ENCODE measurements at regions not wholly inside any gene's neighbourhood (a gene's known extent, or its start where the extent isn't known, plus 50 kb on each side); places are given as distances from the start of the nearest gene placed in this dataset.

DNA sequence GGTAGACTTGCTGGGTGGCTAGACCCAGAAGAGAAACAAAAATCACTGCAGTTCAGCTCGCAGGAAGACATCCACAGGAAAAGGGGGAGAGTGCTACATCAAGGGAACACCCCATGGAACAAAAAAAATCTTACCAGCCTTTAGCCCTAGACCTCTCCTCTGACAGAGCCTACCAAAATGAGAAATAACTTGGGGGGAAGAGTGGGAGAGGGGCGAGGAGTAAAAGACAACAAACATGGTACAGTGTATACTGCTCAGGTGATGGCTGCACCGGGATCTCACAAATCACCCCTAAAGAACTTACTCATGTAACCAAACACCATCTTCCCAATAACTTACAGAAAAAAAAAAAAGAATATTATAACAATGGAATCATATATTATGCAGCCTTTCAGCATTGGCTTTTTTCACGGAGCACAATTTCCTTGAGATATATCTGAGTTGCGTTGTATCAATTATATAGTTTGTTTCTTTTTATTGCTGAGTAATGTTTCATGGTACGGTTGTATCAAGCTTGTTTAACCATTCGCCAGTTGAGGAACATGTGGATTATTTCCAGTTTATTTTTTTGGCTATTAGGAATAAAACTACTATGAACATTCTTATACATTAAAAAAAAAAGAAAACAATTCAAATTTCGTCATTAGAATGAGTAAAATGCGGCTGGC, 90.9 kb downstream of the ZNF280B start:
- DNase-seq (ENCODE audit: low spot score) = no peak

- DNase-seq (ENCODE audit: low spot score) = no peak
Observed at GRCh38 chr22:22418163-22418549, 90.4 kb downstream of the ZNF280B start.

GRCh38 chr22:22418957-22419356, 89.6 kb downstream of the ZNF280B start:
- no peak for DNase-seq (ENCODE audit: low spot score)

GRCh38 chr22:22420580-22420979, 88.0 kb downstream of the ZNF280B start:
- DNase-seq (ENCODE audit: low spot score) = no peak

DNA sequence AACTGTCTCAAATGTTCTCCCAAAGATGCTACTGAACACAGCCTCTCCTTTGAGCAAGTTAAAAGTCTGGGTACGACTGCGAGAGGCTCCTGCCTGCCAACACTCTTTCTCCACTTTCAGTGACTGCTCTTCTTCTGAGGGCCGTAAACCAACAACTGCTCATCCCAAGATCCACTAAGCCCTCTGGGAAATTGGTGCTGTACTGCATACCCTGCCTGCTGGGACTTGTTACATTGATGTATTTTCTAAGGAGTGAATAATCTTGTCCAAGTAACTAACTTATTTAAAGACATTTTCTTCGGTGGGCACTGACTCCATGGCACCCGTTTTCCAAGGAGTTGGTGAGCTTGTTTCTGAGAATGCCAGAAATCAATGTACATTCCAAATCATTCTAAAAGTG, 87.2 kb downstream of the ZNF280B start:
- no peak for DNase-seq (ENCODE audit: low spot score)

- DNase-seq (ENCODE audit: low spot score) = no peak
Observed at GRCh38 chr22:22422629-22423112, 85.9 kb downstream of the ZNF280B start.

DNA sequence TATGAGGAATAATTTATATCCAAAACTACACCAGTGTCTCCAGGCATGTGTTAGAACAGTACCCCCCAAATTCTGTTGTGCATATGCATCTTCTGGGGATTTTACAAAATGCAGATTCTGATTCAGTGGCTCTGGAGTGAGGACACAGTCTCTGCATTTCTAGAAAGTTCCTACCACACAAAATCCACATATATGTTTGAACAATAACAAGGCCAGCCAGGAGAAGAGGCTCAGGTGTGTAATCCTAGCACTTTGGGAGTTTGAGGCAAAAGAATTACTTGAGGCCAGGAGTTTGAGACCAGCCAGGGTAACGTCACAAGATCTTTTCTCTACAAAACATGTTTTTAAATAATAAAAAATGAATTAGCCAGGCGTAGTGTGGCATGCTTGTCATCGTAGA, 84.9 kb downstream of the ZNF280B start:
- no peak for DNase-seq (ENCODE audit: low spot score)

DNA sequence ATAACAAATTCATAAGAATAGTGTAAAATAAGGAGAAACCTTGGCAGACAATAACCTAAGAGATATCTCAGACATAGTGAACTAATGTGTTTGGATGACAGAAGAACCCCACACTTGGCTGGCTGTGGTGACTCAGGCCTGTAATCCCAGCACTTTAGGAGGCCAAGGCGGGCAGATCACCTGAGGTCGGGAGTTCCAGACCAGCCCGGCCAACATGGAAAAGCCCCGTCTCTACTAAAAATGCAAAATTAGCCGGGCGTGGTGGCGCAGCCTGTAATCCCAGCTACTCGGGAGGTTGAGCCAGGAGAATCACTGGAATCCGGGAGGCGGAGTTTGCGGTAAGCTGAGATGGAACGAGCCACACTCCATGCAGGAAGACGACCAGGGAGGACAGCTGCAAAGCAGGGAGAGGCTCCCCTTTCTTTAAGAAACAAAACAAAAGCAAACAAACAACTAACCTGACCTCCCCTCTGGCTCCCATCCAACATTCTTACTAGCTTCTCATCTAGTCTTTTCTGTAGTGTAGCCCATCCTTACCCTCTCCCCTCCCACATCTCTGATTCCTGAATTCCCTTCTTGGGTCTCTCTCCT, 84.2 kb downstream of the ZNF280B start:
- no peak for DNase-seq (ENCODE audit: low spot score)

- no peak for DNase-seq (ENCODE audit: low spot score)
Observed at GRCh38 chr22:22424956-22425355, 83.6 kb downstream of the ZNF280B start.

DNA sequence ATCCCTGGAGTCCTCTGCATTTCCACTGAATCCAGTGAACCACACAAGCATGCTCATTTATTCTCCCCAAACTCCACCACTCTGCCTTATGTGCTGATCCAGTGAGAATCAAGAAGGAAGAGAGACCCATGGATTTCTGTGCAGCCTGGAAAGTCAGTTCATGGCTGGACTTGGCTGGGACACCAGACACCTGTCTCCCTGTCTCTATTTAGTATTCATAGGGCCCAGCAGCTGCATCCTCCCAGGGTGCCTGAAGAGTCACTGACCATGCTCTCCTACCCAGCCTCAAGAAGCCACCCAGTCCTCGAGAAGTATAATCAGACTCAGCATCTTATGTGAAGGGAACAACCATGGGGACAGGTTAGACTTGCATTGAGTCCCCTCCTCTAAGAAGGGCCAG, 83.2 kb downstream of the ZNF280B start:
- DNase-seq (ENCODE audit: low spot score) = no peak

DNA sequence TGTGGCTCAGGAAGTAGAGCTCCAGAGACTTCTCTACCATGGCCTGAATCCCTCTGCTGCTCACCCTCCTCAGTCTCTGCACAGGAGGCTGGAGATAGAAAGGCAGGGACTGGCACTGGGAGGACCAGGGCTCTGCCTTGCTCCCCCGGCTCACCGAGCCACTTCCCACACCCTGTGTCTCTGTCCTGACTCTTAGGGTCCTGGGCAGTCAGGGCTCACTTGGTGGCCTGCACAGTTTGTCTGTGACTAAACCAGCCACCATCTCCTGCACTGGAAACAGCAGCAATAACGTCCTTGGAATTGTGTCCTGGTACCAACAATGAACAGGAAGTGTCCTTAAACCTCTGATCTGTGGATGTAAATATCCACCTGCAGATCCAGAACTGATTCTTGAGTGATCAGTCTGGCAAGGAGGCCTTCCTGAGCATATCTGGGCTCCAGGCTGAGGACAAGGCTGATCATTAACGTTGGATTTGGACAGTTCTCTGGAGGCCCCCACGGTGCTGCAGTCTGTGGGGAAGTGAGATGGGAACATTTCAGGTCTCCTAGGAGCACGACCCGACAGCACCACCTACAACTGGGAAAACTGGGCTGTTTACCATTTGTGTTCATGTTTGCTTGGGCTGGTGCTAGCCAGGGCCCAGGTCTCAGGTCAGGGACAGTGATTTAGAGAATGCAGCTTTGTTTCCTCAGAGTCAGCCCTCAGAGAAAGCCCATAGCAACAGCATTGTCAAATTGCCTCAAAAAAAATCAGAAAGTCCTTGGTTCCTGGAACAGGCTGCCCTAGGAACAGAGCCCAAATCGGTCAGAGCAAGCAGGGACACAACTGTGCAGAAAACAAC, 82.5 kb downstream of the ZNF280B start:
- DNase-seq (ENCODE audit: low spot score) = no peak

DNA sequence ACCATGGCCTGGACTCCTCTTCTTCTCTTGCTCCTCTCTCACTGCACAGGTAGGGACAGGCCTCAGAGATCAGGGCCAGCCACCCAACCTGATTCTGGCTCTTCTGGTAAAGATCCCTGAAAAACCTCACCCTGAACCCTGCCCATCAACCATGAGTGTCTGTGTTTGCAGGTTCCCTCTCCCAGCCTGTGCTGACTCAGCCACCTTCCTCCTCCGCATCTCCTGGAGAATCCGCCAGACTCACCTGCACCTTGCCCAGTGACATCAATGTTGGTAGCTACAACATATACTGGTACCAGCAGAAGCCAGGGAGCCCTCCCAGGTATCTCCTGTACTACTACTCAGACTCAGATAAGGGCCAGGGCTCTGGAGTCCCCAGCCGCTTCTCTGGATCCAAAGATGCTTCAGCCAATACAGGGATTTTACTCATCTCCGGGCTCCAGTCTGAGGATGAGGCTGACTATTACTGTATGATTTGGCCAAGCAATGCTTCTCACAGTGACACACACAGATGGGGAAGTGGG, 80.9 kb downstream of the ZNF280B start:
- no peak for DNase-seq (ENCODE audit: low spot score)

GRCh38 chr22:22428222-22429098, 80.1 kb downstream of the ZNF280B start:
- DNase-seq (ENCODE audit: low spot score) = no peak

- DNase-seq (ENCODE audit: low spot score) = no peak
Observed at GRCh38 chr22:22429369-22430108, 79.0 kb downstream of the ZNF280B start.

- DNase-seq (ENCODE audit: low spot score) = no peak
Observed at GRCh38 chr22:22430111-22430820, 78.3 kb downstream of the ZNF280B start.

- no peak for DNase-seq (ENCODE audit: low spot score)
Observed at GRCh38 chr22:22431271-22432220, 77.0 kb downstream of the ZNF280B start.

GRCh38 chr22:22432479-22432878, 76.1 kb downstream of the ZNF280B start:
- DNase-seq (ENCODE audit: low spot score) = no peak

GRCh38 chr22:22432937-22433336, 75.6 kb downstream of the ZNF280B start:
- DNase-seq (ENCODE audit: low spot score) = no peak

- DNase-seq (ENCODE audit: low spot score) = no peak
Observed at GRCh38 chr22:22433770-22434169, 74.8 kb downstream of the ZNF280B start.
